ENCODE measurements at regions not wholly inside any gene's neighbourhood (a gene's known extent, or its start where the extent isn't known, plus 50 kb on each side); places are given as distances from the start of the nearest gene placed in this dataset.

DNA sequence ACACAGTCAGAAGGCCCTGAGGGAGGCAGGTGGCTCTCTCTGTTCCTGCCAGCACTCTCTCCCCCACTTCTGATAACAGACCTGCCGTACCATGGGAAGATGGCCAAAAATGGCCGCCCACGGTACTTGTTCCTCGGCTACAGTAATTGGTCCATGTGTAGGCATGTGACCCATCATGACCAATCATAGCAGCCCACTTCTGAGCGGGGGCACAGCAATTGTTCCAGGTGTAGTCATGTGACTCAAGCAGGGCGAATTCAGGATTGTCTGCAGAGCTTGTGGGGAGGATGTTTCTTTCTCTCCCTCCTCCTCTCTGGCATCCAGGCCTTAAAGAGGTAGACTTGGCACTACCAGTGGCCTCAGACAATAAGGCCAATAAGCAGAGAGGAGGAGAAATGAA, 250.4 kb downstream of the MRTFB start:
- Histone ChIP-seq H3K27me3 (replicated peaks; ENCODE audit: control insufficient read depth, insufficient read depth, low read length, poor library complexity, severe bottlenecking) (no peaks in the 10 kb centered on the region), H3K36me3 (ENCODE audit: control insufficient read depth, insufficient read depth, low read length) (no peaks in the 10 kb centered on the region), H3K4me1 (ENCODE audit: control insufficient read depth, insufficient read depth, low read length, poor library complexity, severe bottlenecking) (no peaks in the 10 kb centered on the region), H3K9me3 (ENCODE audit: control insufficient read depth, low read length) (no peaks in the 10 kb centered on the region), H3K4me3 (ENCODE audit: insufficient read depth, low read depth, low read length, poor library complexity, severe bottlenecking) (no peak overlapping the region), H3K27ac (ENCODE audit: insufficient read depth, low read length, poor library complexity, severe bottlenecking) (no peak overlapping the region)
- no peak for DNase-seq

GRCh38 chr16:14320406-14320805, 249.3 kb downstream of the MRTFB start:
- Histone ChIP-seq H3K4me1 (ENCODE audit: control insufficient read depth, insufficient read depth, low read length, poor library complexity, severe bottlenecking) (no peaks in the 10 kb centered on the region), H3K27me3 (replicated peaks; ENCODE audit: control insufficient read depth, insufficient read depth, low read length, poor library complexity, severe bottlenecking) (no peaks in the 10 kb centered on the region), H3K9me3 (ENCODE audit: control insufficient read depth, low read length) (no peaks in the 10 kb centered on the region), H3K36me3 (ENCODE audit: control insufficient read depth, insufficient read depth, low read length) (no peaks in the 10 kb centered on the region), H3K27ac (ENCODE audit: insufficient read depth, low read length, poor library complexity, severe bottlenecking) (no peak overlapping the region), H3K4me3 (ENCODE audit: insufficient read depth, low read depth, low read length, poor library complexity, severe bottlenecking) (no peak overlapping the region)
- no peak for DNase-seq

Data from effector memory CD4-positive, alpha-beta T cell (primary cell).